Activated T-helper 1 cell treated with anti-CD3 and anti-CD28 coated beads, Interleukin-12 subunit alpha, Interleukin-12 subunit beta, Interleukin-2, Interleukin-4 antibody, amounts not matched to agents 30 ng/mL and 10 ng/mL and 1 ng/mL, durations not matched to agents 14 hours and 24 hours and 36 hours (primary cell): ENCODE measurements at regions not wholly inside any gene's neighbourhood (a gene's known extent, or its start where the extent isn't known, plus 50 kb on each side); places are given as distances from the start of the nearest gene placed in this dataset.
"Not testable (repeated sequence)": the region's sequence is repeated elsewhere in the genome, so short reads cannot be mapped to it uniquely, and the experiment has no call there.

Source experiments
- DNase-seq: peaks from one replicate; pipeline ENCODE4 v3.0.0; 2021; ENCODE audit warnings: low spot score
- H3K27ac Mint-ChIP-seq: one replicate; pipeline ENCODE4 v1.8.0; 2021; ENCODE audit warnings: mild to moderate bottlenecking, mixed read lengths
- H3K27me3 Mint-ChIP-seq: one replicate; pipeline ENCODE4 v1.8.0; 2022; ENCODE audit warnings: mild to moderate bottlenecking, moderate library complexity, mixed read lengths; ENCODE audit not compliant: insufficient read depth
- H3K36me3 Mint-ChIP-seq: one replicate; pipeline ENCODE4 v1.8.0; 2021; ENCODE audit warnings: low read depth, mixed read lengths
- H3K4me1 Mint-ChIP-seq: one replicate; pipeline ENCODE4 v1.8.0; 2021; ENCODE audit warnings: low read depth, mixed read lengths
- H3K4me3 Mint-ChIP-seq: one replicate; pipeline ENCODE4 v1.8.0; 2021; ENCODE audit warnings: mild to moderate bottlenecking, moderate library complexity, mixed read lengths
- H3K9me3 Mint-ChIP-seq: one replicate; pipeline ENCODE4 v1.8.0; 2021; ENCODE audit warnings: mixed read lengths
- intact Hi-C: fragments of 100-400 bp; cut with micrococcal nuclease; formaldehyde crosslinking; loops from one replicate; pipeline ENCODE4 v1.15.1; 2024

GRCh38 chr5:158055111-158055501, 196.2 kb upstream of the CLINT1 start:
- intact Hi-C loops, result no loop called here
- no peak for DNase-seq
- Mint-ChIP-seq H3K27ac (no peak overlapping the region), H3K4me1 (no peaks in the 10 kb centered on the region), H3K9me3 (no peaks in the 10 kb centered on the region), H3K36me3 (no peaks in the 10 kb centered on the region), H3K4me3 (no peak overlapping the region), H3K27me3 (peaks cover 18% of the 10 kb centered on the region)

GRCh38 chr5:158054223-158055110, 195.5 kb upstream of the CLINT1 start:
- no peak for DNase-seq
- no peaks in the 10 kb centered on the region for H3K9me3 Mint-ChIP-seq
- no peaks in the 10 kb centered on the region for H3K4me1 Mint-ChIP-seq
- no peaks in the 10 kb centered on the region for H3K36me3 Mint-ChIP-seq
- H3K27me3 Mint-ChIP-seq, result peaks cover 13% of the 10 kb centered on the region
- intact Hi-C loops, result no loop called here
- no peak overlapping the region for H3K4me3 Mint-ChIP-seq
- no peak overlapping the region for H3K27ac Mint-ChIP-seq

GRCh38 chr5:158051036-158051435, 192.1 kb upstream of the CLINT1 start:
- Mint-ChIP-seq H3K4me1 (no peaks in the 10 kb centered on the region), H3K4me3 (no peak overlapping the region), H3K9me3 (no peaks in the 10 kb centered on the region), H3K27ac (no peak overlapping the region), H3K36me3 (no peaks in the 10 kb centered on the region), H3K27me3 (peaks cover 8% of the 10 kb centered on the region)
- intact Hi-C loops, result no loop called here
- DNase-seq, result no peak

- peaks cover 8% of the 10 kb centered on the region for H3K27me3 Mint-ChIP-seq
- no peak for DNase-seq
- no peaks in the 10 kb centered on the region for H3K36me3 Mint-ChIP-seq
- H3K27ac Mint-ChIP-seq, result no peak overlapping the region
- intact Hi-C loops, result no loop called here
- H3K9me3 Mint-ChIP-seq, result no peaks in the 10 kb centered on the region
- H3K4me3 Mint-ChIP-seq, result no peak overlapping the region
- no peaks in the 10 kb centered on the region for H3K4me1 Mint-ChIP-seq
Observed at GRCh38 chr5:158050421-158050820, 191.5 kb upstream of the CLINT1 start.

- intact Hi-C loops, result no loop called here
- Mint-ChIP-seq H3K4me1 (no peaks in the 10 kb centered on the region), H3K27ac (no peak overlapping the region)
Observed at GRCh38 chr5:158049459-158049858, 190.5 kb upstream of the CLINT1 start.

GRCh38 chr5:158045696-158046095, 186.8 kb upstream of the CLINT1 start:
- intact Hi-C loops, result no loop called here
- no peaks in the 10 kb centered on the region for H3K36me3 Mint-ChIP-seq
- H3K4me1 Mint-ChIP-seq, result no peaks in the 10 kb centered on the region
- no peak overlapping the region for H3K4me3 Mint-ChIP-seq
- no peaks in the 10 kb centered on the region for H3K9me3 Mint-ChIP-seq
- DNase-seq, result no peak
- H3K27me3 Mint-ChIP-seq, result peaks cover 8% of the 10 kb centered on the region
- no peak overlapping the region for H3K27ac Mint-ChIP-seq

More at GRCh38 chr5:158049459-158049858, 190.5 kb upstream of the CLINT1 start:
- DNase-seq, result no peak
- Mint-ChIP-seq H3K9me3 (no peaks in the 10 kb centered on the region), H3K4me3 (no peak overlapping the region), H3K27me3 (peaks cover 8% of the 10 kb centered on the region), H3K36me3 (no peaks in the 10 kb centered on the region)

- Mint-ChIP-seq H3K27me3 (peaks cover 2% of the 10 kb centered on the region), H3K36me3 (no peaks in the 10 kb centered on the region), H3K9me3 (peaks cover 6% of the 10 kb centered on the region), H3K27ac (no peak overlapping the region), H3K4me1 (no peaks in the 10 kb centered on the region), H3K4me3 (no peak overlapping the region)
- intact Hi-C loops, result no loop called here
- no peak for DNase-seq
Observed at GRCh38 chr5:158039911-158040347, 181.0 kb upstream of the CLINT1 start.

- H3K36me3 Mint-ChIP-seq, result no peaks in the 10 kb centered on the region
- DNase-seq, result no peak
- H3K4me1 Mint-ChIP-seq, result no peaks in the 10 kb centered on the region
- H3K9me3 Mint-ChIP-seq, result peaks cover 11% of the 10 kb centered on the region
- intact Hi-C loops, result no loop called here
- H3K27ac Mint-ChIP-seq, result no peak overlapping the region
- H3K4me3 Mint-ChIP-seq, result no peak overlapping the region
- H3K27me3 Mint-ChIP-seq, result peaks cover 2% of the 10 kb centered on the region
Observed at GRCh38 chr5:158039441-158039840, 180.5 kb upstream of the CLINT1 start.

- DNase-seq, intact Hi-C loops, H3K36me3 Mint-ChIP-seq, H3K4me1 Mint-ChIP-seq, H3K27me3 Mint-ChIP-seq, H3K4me3 Mint-ChIP-seq, H3K27ac Mint-ChIP-seq: not testable (repeated sequence)
- peaks cover 23% of the 10 kb centered on the region for H3K9me3 Mint-ChIP-seq
Observed at GRCh38 chr5:158036983-158037595, 178.1 kb upstream of the CLINT1 start.

GRCh38 chr5:158034586-158034985, 175.6 kb upstream of the CLINT1 start:
- H3K27ac Mint-ChIP-seq, DNase-seq, intact Hi-C loops, H3K36me3 Mint-ChIP-seq, H3K27me3 Mint-ChIP-seq, H3K4me3 Mint-ChIP-seq, H3K4me1 Mint-ChIP-seq: not testable (repeated sequence)
- H3K9me3 Mint-ChIP-seq, result peaks cover 24% of the 10 kb centered on the region

- H3K36me3 Mint-ChIP-seq, result no peaks in the 10 kb centered on the region
- H3K9me3 Mint-ChIP-seq, result peaks cover 24% of the 10 kb centered on the region
- no peak overlapping the region for H3K27ac Mint-ChIP-seq
- intact Hi-C loops, result no loop called here
- no peak for DNase-seq
- no peaks in the 10 kb centered on the region for H3K4me1 Mint-ChIP-seq
- H3K4me3 Mint-ChIP-seq, result no peak overlapping the region
- H3K27me3 Mint-ChIP-seq, result peaks cover 11% of the 10 kb centered on the region
Observed at GRCh38 chr5:158033724-158034123, 174.8 kb upstream of the CLINT1 start.

GRCh38 chr5:158033076-158033475, 174.1 kb upstream of the CLINT1 start:
- no peak for DNase-seq
- no peaks in the 10 kb centered on the region for H3K36me3 Mint-ChIP-seq
- H3K4me3 Mint-ChIP-seq, result no peak overlapping the region
- no peaks in the 10 kb centered on the region for H3K4me1 Mint-ChIP-seq
- intact Hi-C loops, result no loop called here
- H3K27ac Mint-ChIP-seq, result no peak overlapping the region
- peaks cover 24% of the 10 kb centered on the region for H3K9me3 Mint-ChIP-seq
- H3K27me3 Mint-ChIP-seq, result peaks cover 11% of the 10 kb centered on the region

- intact Hi-C loops, result no loop called here
- Mint-ChIP-seq H3K27me3 (peaks cover 11% of the 10 kb centered on the region), H3K36me3 (no peaks in the 10 kb centered on the region), H3K27ac (no peak overlapping the region), H3K4me3 (no peak overlapping the region), H3K9me3 (peaks cover 24% of the 10 kb centered on the region), H3K4me1 (no peaks in the 10 kb centered on the region)
- DNase-seq, result no peak
Observed at GRCh38 chr5:158032246-158032645, 173.3 kb upstream of the CLINT1 start.
